Esophagus squamous epithelium (tissue), 5 donors: ENCODE measurements at regions not wholly inside any gene's neighbourhood (a gene's known extent, or its start where the extent isn't known, plus 50 kb on each side); places are given as distances from the start of the nearest gene placed in this dataset.

Source experiments
- DNase-seq: peaks from one replicate; lab custom pipeline; 2025; lab: John Stamatoyannopoulos, UW
- H3K27ac ChIP-seq, 4 donors: fragments of 200-600 bp; sonication (generic); one replicate each; pipeline ENCODE4 v1.5.1; 2016 to 2019; ENCODE audit warnings: mild to moderate bottlenecking in 1 of 4
- H3K27me3 ChIP-seq, 4 donors: fragments of 200-600 bp; sonication (generic); 1 replicate in 3 of 4; 2 replicates in 1 of 4; pipeline versions ENCODE4 v1.5.1 to v1.6.0; 2017 to 2021; ENCODE audit warnings: antibody characterized with exemption in 1 of 4
- H3K36me3 ChIP-seq, 3 donors: fragments of 200-600 bp; sonication (generic); one replicate each; pipeline ENCODE4 v1.5.1; 2016 to 2019
- H3K4me1 ChIP-seq, 3 donors: fragments of 200-600 bp; sonication (generic); one replicate each; pipeline ENCODE4 v1.5.1; 2017 to 2019
- H3K4me3 ChIP-seq, 4 donors: fragments of 200-600 bp; sonication (generic); 1 replicate in 3 of 4; 2 replicates in 1 of 4; pipeline ENCODE4 v1.5.1; 2016 to 2019; ENCODE audit warnings: mild to moderate bottlenecking in 2 of 4, moderate library complexity in 1 of 4
- H3K9me3 ChIP-seq, 3 donors: fragments of 200-600 bp; sonication (generic); one replicate each; pipeline ENCODE4 v1.5.1; 2016 to 2019
- CTCF ChIP-seq, 6 experiments: fragments of 450-650 bp in 4 of 6; fragments of 200-600 bp in 2 of 6; sonication (generic) in 2 of 6; IDR thresholded peaks; one replicate each; pipeline ENCODE4 v1.5.1; 2016 to 2019; ENCODE audit warnings: antibody characterized with exemption in 6 of 6, mild to moderate bottlenecking in 4 of 6, moderate library complexity in 4 of 6
- POLR2A ChIP-seq, 4 donors: fragments of 450-650 bp; IDR thresholded peaks; one replicate each; pipeline ENCODE4 v1.6.1; 2017; ENCODE audit warnings: antibody characterized with exemption in 4 of 4, mild to moderate bottlenecking in 4 of 4, moderate library complexity in 3 of 4
- WGBS, 2 donors: methylation state at CpG; one replicate each; pipeline ENCODE4 v1.1.5; 2018; 5-methylcytosine and 5-hydroxymethylcytosine counted together
- intact Hi-C: fragments of 100-400 bp; cut with DNase I; formaldehyde crosslinking; loops from one replicate; pipeline ENCODE4 v1.15.0; 2022
- donor health status: DM: yes; HTN: yes; CAD: no.

- Histone ChIP-seq H3K9me3 (no peaks in the 10 kb centered on the region), H3K27me3 (no peaks in the 10 kb centered on the region), H3K4me1 (no peaks in the 10 kb centered on the region), H3K4me3 (no peak overlapping the region), H3K36me3 (no peaks in the 10 kb centered on the region), H3K27ac (no peak overlapping the region)
- DNase-seq = no peak
- TF ChIP-seq CTCF (IDR thresholded peaks at IDR 0.05) (peak in 1 of 6 experiments; percentile 39), POLR2A (IDR thresholded peaks at IDR 0.05) (no peak)
- intact Hi-C loops = no loop called here
- WGBS, 2 donors = 66 to 77% methylated on average over 6 to 7 of the region's 7 CpGs
These were observed 102.8 kb upstream of the TMCC3 start for GRCh38 chr12:94753036-94753679.

- H3K27me3 ChIP-seq = no peaks in the 10 kb centered on the region
- no peak for TF ChIP-seq POLR2A (IDR thresholded peaks at IDR 0.05)
- no peak for TF ChIP-seq CTCF (IDR thresholded peaks at IDR 0.05)
These were observed 100.5 kb upstream of the TMCC3 start for GRCh38 chr12:94750864-94751263.

GRCh38 chr12:94749890-94750289 is 99.5 kb upstream of the TMCC3 start:
- H3K27ac ChIP-seq = no peak overlapping the region
- no peaks in the 10 kb centered on the region for H3K9me3 ChIP-seq
- no peak for TF ChIP-seq POLR2A (IDR thresholded peaks at IDR 0.05)
- no peak for TF ChIP-seq CTCF (IDR thresholded peaks at IDR 0.05)
- no peaks in the 10 kb centered on the region for H3K27me3 ChIP-seq
- no peaks in the 10 kb centered on the region for H3K36me3 ChIP-seq
- no peaks in the 10 kb centered on the region for H3K4me1 ChIP-seq
- intact Hi-C loops = no loop called here
- no peak for DNase-seq
- WGBS, 2 donors = 45 to 66% methylated on average over 6 of the region's 6 CpGs
- no peak overlapping the region for H3K4me3 ChIP-seq

More at GRCh38 chr12:94750864-94751263, 100.5 kb upstream of the TMCC3 start:
- H3K4me1 ChIP-seq = no peaks in the 10 kb centered on the region
- no peak overlapping the region for H3K27ac ChIP-seq
- WGBS, 2 donors = 69 to 71% methylated on average over 5 to 6 of the region's 6 CpGs
- H3K9me3 ChIP-seq = no peaks in the 10 kb centered on the region
- intact Hi-C loops = no loop called here
- no peak for DNase-seq
- no peaks in the 10 kb centered on the region for H3K36me3 ChIP-seq
- H3K4me3 ChIP-seq = no peak overlapping the region

- intact Hi-C loops = no loop called here
- H3K4me3 ChIP-seq = no peak overlapping the region
- H3K36me3 ChIP-seq = no peaks in the 10 kb centered on the region
- H3K9me3 ChIP-seq = no peaks in the 10 kb centered on the region
- no peaks in the 10 kb centered on the region for H3K27me3 ChIP-seq
- no peaks in the 10 kb centered on the region for H3K4me1 ChIP-seq
- TF ChIP-seq POLR2A (IDR thresholded peaks at IDR 0.05) (no peak), CTCF (IDR thresholded peaks at IDR 0.05) (no peak)
- WGBS, 2 donors = 87 to 90% methylated on average over 7 of the region's 7 CpGs
- no peak overlapping the region for H3K27ac ChIP-seq
- DNase-seq = no peak
These were observed 99.1 kb upstream of the TMCC3 start for GRCh38 chr12:94749455-94749854.

GRCh38 chr12:94748726-94749421 is 98.5 kb upstream of the TMCC3 start:
- H3K27me3 ChIP-seq = no peaks in the 10 kb centered on the region
- no peaks in the 10 kb centered on the region for H3K4me1 ChIP-seq
- no peak overlapping the region for H3K27ac ChIP-seq
- intact Hi-C loops = no loop called here
- no peak overlapping the region for H3K4me3 ChIP-seq
- H3K36me3 ChIP-seq = no peaks in the 10 kb centered on the region
- DNase-seq = no peak
- no peaks in the 10 kb centered on the region for H3K9me3 ChIP-seq
- no peak for TF ChIP-seq POLR2A (IDR thresholded peaks at IDR 0.05)
- no peak for TF ChIP-seq CTCF (IDR thresholded peaks at IDR 0.05)
- WGBS, 2 donors = 81 to 89% methylated on average over 9 of the region's 10 CpGs
